GM12878 (cell line): ENCODE measurements at regions not wholly inside any gene's neighbourhood (a gene's known extent, or its start where the extent isn't known, plus 50 kb on each side); places are given as distances from the start of the nearest gene placed in this dataset.

Source experiments
- ATAC-seq: fragments of 200-7000 bp; cut with Tn5 transposase; 3 replicates; pipeline ENCODE4 v1.9.1; 2020; ENCODE audit warnings: mild to moderate bottlenecking, moderate library complexity
- BruUV-seq: library from RNA; stranded (reverse); fragments of 400-500 nt; replicated peaks from 2 replicates; lab custom pipeline; 2021; lab: Mats Ljungman, UMichigan
- CTCF ChIA-PET: fragments of 300-600 bp; sonication (Branson Sonifier 250); formaldehyde crosslinking; extraction: SDS; loops from one replicate; lab custom pipeline; 2021; ENCODE audit warnings: inconsistent platforms; lab: Yijun Ruan, JAX
- POLR2A ChIA-PET: fragments of 350-600 bp; formaldehyde crosslinking; extraction: SDS; loops from one replicate; lab custom pipeline; 2021; ENCODE audit warnings: inconsistent platforms; lab: Charles Lee
- RAD21 ChIA-PET: fragments of 300-600 bp; sonication (Branson Sonifier 250); formaldehyde crosslinking; loops from one replicate; lab custom pipeline; 2023; ENCODE audit warnings: antibody characterized with exemption; ENCODE audit not compliant: unreplicated experiment; lab: Charles Lee
- SMC1A ChIA-PET: fragments of 300-600 bp; sonication (Branson Sonifier 250); formaldehyde crosslinking; loops from one replicate; lab custom pipeline; 2023; ENCODE audit not compliant: unreplicated experiment, uncharacterized antibody; lab: Charles Lee
- DNase-seq: peaks from one replicate; pipeline ENCODE4 v3.0.0-alpha.2; 2011; ENCODE audit warnings: low read depth, low spot score
- FAIRE-seq: peaks from 3 replicates; lab custom pipeline; 2011; peaks lifted over from hg19 to GRCh38; lab: Jason Lieb, UNC
- H2AFZ ChIP-seq: 2 replicates; pipeline ENCODE4 v1.6.0; 2011; ENCODE audit warnings: low read depth, low read length, control low read depth; ENCODE audit not compliant: control insufficient read depth
- H3K27ac ChIP-seq: 2 replicates; pipeline ENCODE4 v1.5.1; 2011; ENCODE audit warnings: control low read depth; ENCODE audit not compliant: control insufficient read depth, insufficient read depth
- H3K27me3 ChIP-seq, 2 experiments: replicated peaks in 1 of 2; 2 replicates each; pipeline versions ENCODE4 v1.6.0 to v1.6.1; 2011; ENCODE audit warnings: low read length in 1 of 2; ENCODE audit not compliant: control insufficient read depth in 2 of 2, insufficient read depth in 2 of 2
- H3K36me3 ChIP-seq, 2 experiments: 2 replicates each; pipeline ENCODE4 v1.5.1; 2011; ENCODE audit warnings: low read length in 1 of 2; ENCODE audit not compliant: control insufficient read depth in 2 of 2, insufficient read depth in 2 of 2
- H3K4me1 ChIP-seq: 2 replicates; pipeline ENCODE4 v1.6.1; 2011; ENCODE audit warnings: mild to moderate bottlenecking, low read length, moderate library complexity, mixed read lengths; ENCODE audit not compliant: control insufficient read depth, insufficient read depth
- H3K4me2 ChIP-seq: 2 replicates; pipeline ENCODE4 v1.6.0; 2011; ENCODE audit warnings: control low read depth; ENCODE audit not compliant: control insufficient read depth, insufficient read depth
- H3K4me3 ChIP-seq: fragments of 200-600 bp; sonication (generic); 2 replicates; pipeline ENCODE4 v1.5.1; 2016
- H3K79me2 ChIP-seq: 2 replicates; pipeline ENCODE4 v1.6.0; 2011; ENCODE audit warnings: low read length; ENCODE audit not compliant: control insufficient read depth, insufficient read depth
- H3K9ac ChIP-seq: 2 replicates; pipeline ENCODE4 v1.8.0; 2011; ENCODE audit warnings: low read length, control low read depth, mixed read lengths; ENCODE audit not compliant: control insufficient read depth, insufficient read depth
- H3K9me3 ChIP-seq: replicated peaks from 3 replicates; pipeline ENCODE4 v1.5.1; 2011; ENCODE audit warnings: mild to moderate bottlenecking, low read length; ENCODE audit not compliant: control insufficient read depth, insufficient read depth
- H4K20me1 ChIP-seq: 2 replicates; pipeline ENCODE4 v1.6.0; 2011; ENCODE audit not compliant: control insufficient read depth, insufficient read depth
- CBX3 ChIP-seq: fragments of 200-600 bp; sonication (generic); IDR thresholded peaks from 2 replicates; pipeline ENCODE4 v1.6.1; 2016; ENCODE audit warnings: low read depth, borderline replicate concordance
- CREB1 ChIP-seq: IDR thresholded peaks from 2 replicates; pipeline ENCODE4 v1.6.1; 2012; ENCODE audit warnings: low read depth, mild to moderate bottlenecking, inconsistent platforms
- FOS ChIP-seq: IDR thresholded peaks from 3 replicates; pipeline ENCODE4 v1.6.1; 2011; ENCODE audit warnings: borderline replicate concordance; ENCODE audit not compliant: insufficient read length; ENCODE audit errors: extremely low read depth
- POU2F2 ChIP-seq: IDR thresholded peaks from 3 replicates; pipeline ENCODE4 v1.6.1; 2011; ENCODE audit warnings: low read depth, mild to moderate bottlenecking, low read length, borderline replicate concordance
- RAD51 ChIP-seq: fragments of 450-650 bp; IDR thresholded peaks from 2 replicates; pipeline ENCODE4 v1.6.1; 2016; ENCODE audit warnings: moderate library complexity, mild to moderate bottlenecking, inconsistent platforms
- RBBP5 ChIP-seq: fragments of 200-600 bp; sonication (generic); conservative IDR thresholded peaks from 2 replicates; pipeline ENCODE4 v1.6.1; 2016
- RFX5 ChIP-seq: IDR thresholded peaks from 2 replicates; pipeline ENCODE4 v1.6.1; 2011; ENCODE audit warnings: low read depth, low read length, improper control_type of control experiment
- TARDBP ChIP-seq: IDR thresholded peaks from 2 replicates; pipeline ENCODE4 v1.6.1; 2016; ENCODE audit warnings: borderline replicate concordance
- TBL1XR1 ChIP-seq: IDR thresholded peaks from 2 replicates; pipeline ENCODE4 v1.6.1; 2012; ENCODE audit warnings: low read depth, low read length, improper control_type of control experiment
- ZNF217 ChIP-seq: fragments of 450-650 bp; IDR thresholded peaks from 2 replicates; pipeline ENCODE4 v1.6.1; 2017; ENCODE audit warnings: antibody characterized with exemption, mild to moderate bottlenecking
- WGBS: methylation state at CpG from one replicate; pipeline ENCODE4 v1.1.6; 2016; ENCODE audit warnings: low lambda C conversion rate; ENCODE audit not compliant: insufficient replicate concordance, insufficient coverage; ENCODE audit errors: missing lambda C conversion rate; 5-methylcytosine and 5-hydroxymethylcytosine counted together
- in situ Hi-C: fragments of 300-500 bp; cut with MboI; formaldehyde crosslinking; loops from 9 replicates; pipeline ENCODE4 v1.14.3; 2018; ENCODE audit warnings: mixed read lengths
- intact Hi-C: fragments of 100-400 bp; cut with micrococcal nuclease; formaldehyde crosslinking; loops from one replicate; pipeline ENCODE4 v1.14.2; 2022; ENCODE audit not compliant: unreplicated experiment

DNA sequence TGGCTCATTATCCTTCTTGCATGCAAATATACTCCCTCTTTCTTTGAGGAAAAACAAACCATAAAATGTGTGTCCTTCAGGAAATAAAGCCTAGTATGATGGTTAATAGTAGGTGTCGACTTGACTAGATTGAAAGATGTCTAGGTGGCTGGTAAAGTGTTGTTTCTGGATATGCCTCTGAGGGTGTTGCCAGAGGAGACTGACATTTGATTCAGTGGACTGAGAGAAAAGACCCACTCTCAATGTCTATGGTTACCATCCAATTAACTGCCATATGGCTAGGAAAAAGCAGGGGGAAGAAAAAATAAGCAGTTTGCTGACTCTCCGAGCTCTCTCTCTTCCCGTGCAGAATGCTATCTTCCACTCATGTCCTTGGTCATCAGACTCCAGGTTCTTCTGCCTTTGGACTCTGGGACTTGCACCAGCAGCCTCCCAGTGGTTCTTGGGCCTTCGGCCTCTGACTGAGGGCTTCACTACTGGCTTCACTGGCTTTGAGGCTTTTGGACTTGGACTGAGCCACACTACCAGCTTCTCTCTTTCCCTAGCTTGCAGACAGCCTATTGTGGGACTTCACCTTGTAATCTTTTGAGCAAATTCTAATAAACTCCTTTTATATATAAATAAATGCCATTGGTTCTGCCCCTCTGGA lies 532.1 kb upstream of the HTR2C start:
- no peaks in the 10 kb centered on the region for H4K20me1 ChIP-seq
- DNase-seq = no peak
- SMC1A ChIA-PET = no interaction called here
- H3K9ac ChIP-seq = no peak overlapping the region
- BruUV-seq = no TSS peak
- RAD21 ChIA-PET = no interaction called here
- no peak overlapping the region for H3K4me2 ChIP-seq
- no peaks in the 10 kb centered on the region for H3K4me1 ChIP-seq
- FAIRE-seq = no peak
- TF ChIP-seq POU2F2 = no peak
- no peak for TF ChIP-seq FOS
- no peak for TF ChIP-seq ZNF217
- TF ChIP-seq RAD51 = no peak
- TF ChIP-seq CREB1 = no peak
- TF ChIP-seq TARDBP = no peak
- TF ChIP-seq CBX3 = no peak
- no peak for TF ChIP-seq RBBP5
- no peak for TF ChIP-seq TBL1XR1
- TF ChIP-seq RFX5 = no peak
- H2AFZ ChIP-seq = no peak overlapping the region
- no peaks in the 10 kb centered on the region; the same call in 2 of the 3 replicates for H3K9me3 ChIP-seq
- no peaks in the 10 kb centered on the region for H3K36me3 ChIP-seq
- in situ Hi-C loops = no loop called here
- POLR2A ChIA-PET = no interaction called here
- CTCF ChIA-PET = no interaction called here
- intact Hi-C loops = no loop called here
- H3K4me3 ChIP-seq = no peak overlapping the region
- H3K27me3 ChIP-seq = no peaks in the 10 kb centered on the region
- ATAC-seq = no peak
- H3K27ac ChIP-seq = no peak overlapping the region
- 3% methylated on average over 4 of the region's 4 CpGs for WGBS
- no peaks in the 10 kb centered on the region for H3K79me2 ChIP-seq
